Chondrocyte (in vitro differentiated cells): ENCODE measurements at regions not wholly inside any gene's neighbourhood (a gene's known extent, or its start where the extent isn't known, plus 50 kb on each side); places are given as distances from the start of the nearest gene placed in this dataset.

Experiments
- DNase-seq: peaks from one replicate; pipeline ENCODE4 v3.0.0; 2021; ENCODE audit warnings: mixed read lengths, low spot score
- H3K27ac Mint-ChIP-seq: one replicate; pipeline ENCODE4 v1.8.0; 2021; ENCODE audit warnings: mild to moderate bottlenecking, moderate library complexity, mixed read lengths; ENCODE audit not compliant: unreplicated experiment
- H3K27me3 Mint-ChIP-seq: 2 replicates; pipeline ENCODE4 v1.8.0; 2021; ENCODE audit warnings: low read depth, mixed read lengths
- H3K36me3 Mint-ChIP-seq: 2 replicates; pipeline ENCODE4 v1.8.0; 2021; ENCODE audit warnings: low read depth, mixed read lengths
- H3K4me1 Mint-ChIP-seq: 2 replicates; pipeline ENCODE4 v1.8.0; 2021; ENCODE audit warnings: low read depth, mild to moderate bottlenecking, mixed read lengths
- H3K4me3 Mint-ChIP-seq: one replicate; pipeline ENCODE4 v1.8.0; 2021; ENCODE audit warnings: mild to moderate bottlenecking, moderate library complexity, mixed read lengths; ENCODE audit not compliant: unreplicated experiment
- H3K9me3 Mint-ChIP-seq: 2 replicates; pipeline ENCODE4 v1.8.0; 2021; ENCODE audit warnings: low read depth, mixed read lengths
- CTCF ChIP-seq: fragments of 200-600 bp; sonication (generic); IDR thresholded peaks from 2 replicates; pipeline ENCODE4 v1.5.0; 2021; ENCODE audit warnings: antibody characterized with exemption, mild to moderate bottlenecking, moderate library complexity

- Mint-ChIP-seq H3K4me1 (no peaks in the 10 kb centered on the region), H3K36me3 (no peaks in the 10 kb centered on the region), H3K9me3 (peaks cover 15% of the 10 kb centered on the region), H3K27ac (no peak overlapping the region), H3K27me3 (peaks cover 3% of the 10 kb centered on the region), H3K4me3 (no peak overlapping the region)
- no peak for TF ChIP-seq CTCF
- DNase-seq = no peak
These were observed 133.0 kb upstream of the SAMSN1 start for GRCh38 chr21:14678973-14679574.

- H3K9me3 Mint-ChIP-seq = peaks cover 15% of the 10 kb centered on the region
- no peaks in the 10 kb centered on the region for H3K36me3 Mint-ChIP-seq
- DNase-seq = no peak
- H3K27me3 Mint-ChIP-seq = peaks cover 5% of the 10 kb centered on the region
- no peak overlapping the region for H3K4me3 Mint-ChIP-seq
- no peak overlapping the region for H3K27ac Mint-ChIP-seq
- no peak for TF ChIP-seq CTCF
- H3K4me1 Mint-ChIP-seq = no peaks in the 10 kb centered on the region
These were observed 131.6 kb upstream of the SAMSN1 start for GRCh38 chr21:14677639-14678179.

DNA sequence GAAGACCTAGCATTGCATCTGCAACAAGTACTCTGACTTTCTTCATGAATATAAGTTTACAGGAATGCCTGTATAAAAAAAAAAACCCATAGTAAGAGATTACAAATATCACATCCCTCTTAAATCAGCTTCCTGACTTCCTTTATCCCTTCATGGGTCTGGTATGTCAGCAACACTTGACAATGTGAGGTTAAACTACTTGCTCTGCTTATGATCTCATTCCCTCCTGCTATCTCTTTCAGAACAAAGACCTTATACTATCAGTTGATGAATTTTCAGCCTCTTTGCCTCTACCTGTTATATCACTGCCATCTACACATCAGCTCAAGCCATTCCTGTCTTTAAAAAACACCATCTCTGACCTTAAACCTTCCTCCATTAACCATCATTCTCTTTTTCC, 130.9 kb upstream of the SAMSN1 start:
- Mint-ChIP-seq H3K36me3 (no peaks in the 10 kb centered on the region), H3K4me3 (no peak overlapping the region), H3K9me3 (peaks cover 13% of the 10 kb centered on the region), H3K27me3 (peaks cover 5% of the 10 kb centered on the region), H3K4me1 (no peaks in the 10 kb centered on the region), H3K27ac (no peak overlapping the region)
- DNase-seq = no peak
- no peak for TF ChIP-seq CTCF

- Mint-ChIP-seq H3K4me3 (no peak overlapping the region), H3K4me1 (no peaks in the 10 kb centered on the region), H3K27ac (no peak overlapping the region), H3K9me3 (peaks cover 13% of the 10 kb centered on the region), H3K36me3 (no peaks in the 10 kb centered on the region), H3K27me3 (peaks cover 5% of the 10 kb centered on the region)
- DNase-seq = no peak
- TF ChIP-seq CTCF = no peak
These were observed 129.8 kb upstream of the SAMSN1 start for GRCh38 chr21:14675774-14676530.

DNA sequence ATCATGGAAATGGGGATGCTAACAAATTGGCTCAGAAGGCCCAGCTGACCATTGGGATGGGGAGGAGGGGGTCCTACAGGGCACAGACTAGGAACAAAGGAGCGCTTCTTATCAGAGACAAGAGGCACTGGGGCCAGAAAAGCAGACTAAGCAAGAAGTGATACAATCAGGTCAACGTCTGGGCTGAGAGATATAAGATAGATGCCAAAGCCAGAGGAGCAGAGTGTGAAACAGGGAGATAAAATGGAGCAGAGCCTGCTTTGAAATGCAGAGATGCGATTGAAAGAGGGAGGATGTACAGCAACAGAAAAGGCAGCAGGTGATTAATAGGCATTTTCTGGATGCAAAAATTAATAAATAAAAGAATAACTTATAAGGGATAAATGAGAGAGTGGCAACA, 127.5 kb upstream of the SAMSN1 start:
- DNase-seq = no peak
- peaks cover 13% of the 10 kb centered on the region for H3K9me3 Mint-ChIP-seq
- no peak for TF ChIP-seq CTCF
- H3K27ac Mint-ChIP-seq = no peak overlapping the region
- H3K4me3 Mint-ChIP-seq = no peak overlapping the region
- H3K36me3 Mint-ChIP-seq = no peaks in the 10 kb centered on the region
- no peaks in the 10 kb centered on the region for H3K4me1 Mint-ChIP-seq
- peaks cover 2% of the 10 kb centered on the region for H3K27me3 Mint-ChIP-seq
